ENCODE measurements at regions not wholly inside any gene's neighbourhood (a gene's known extent, or its start where the extent isn't known, plus 50 kb on each side); places are given as distances from the start of the nearest gene placed in this dataset.

GRCh38 chr5:145509336-145510136 lies 325.6 kb downstream of the PRELID2 start:
- TF ChIP-seq CTCF (IDR thresholded peaks at IDR 0.05; ENCODE audit: low read length), result no peak
- no peak for TF ChIP-seq EZH2 (IDR thresholded peaks at IDR 0.05; ENCODE audit: borderline replicate concordance, low read length)

All from OCI-LY1 (cell line).